ENCODE measurements at regions not wholly inside any gene's neighbourhood (a gene's known extent, or its start where the extent isn't known, plus 50 kb on each side); places are given as distances from the start of the nearest gene placed in this dataset.

DNA sequence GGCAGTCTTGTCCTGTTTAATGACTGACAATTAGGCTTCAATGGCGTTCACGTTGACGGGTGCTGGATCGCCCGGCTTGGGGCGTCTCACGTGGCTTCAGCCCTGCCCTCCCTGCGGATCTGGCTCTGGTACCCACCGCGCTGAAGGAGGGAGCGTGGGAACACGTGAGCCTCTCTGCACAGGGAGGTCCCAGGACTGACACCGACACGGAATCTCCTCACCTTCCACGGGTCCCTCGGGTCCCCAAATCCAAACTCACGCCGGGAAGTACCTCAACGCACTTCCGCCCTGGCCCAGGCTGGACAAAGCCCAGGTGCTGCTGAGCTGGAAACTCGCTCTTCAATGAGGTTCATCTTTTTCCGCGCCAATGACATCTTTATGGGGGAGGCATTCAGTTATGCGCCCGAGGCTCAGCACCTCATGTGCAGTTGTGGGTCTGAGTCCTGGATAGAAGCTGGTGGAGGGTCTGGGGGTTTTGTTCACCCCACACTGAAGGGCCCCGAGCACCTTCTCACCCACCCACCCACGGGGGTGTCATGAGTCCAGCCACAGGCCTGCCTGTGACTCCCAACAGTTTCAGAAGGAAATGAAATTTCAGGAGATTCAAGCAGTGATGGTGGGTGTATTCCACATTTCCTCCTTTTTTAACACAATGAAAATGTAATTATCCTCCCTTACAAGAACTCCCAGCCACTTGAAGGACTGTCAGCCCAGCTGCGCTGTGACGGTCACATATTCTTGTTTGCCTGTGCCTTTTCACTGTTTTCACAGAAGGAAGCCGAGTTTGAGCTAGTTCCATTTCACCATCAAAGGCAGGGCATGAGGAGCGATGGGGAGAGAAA is 251.7 kb upstream of the SFSWAP start:
- Histone ChIP-seq H3K9me3 (no peaks in the 10 kb centered on the region), H3K4me3 (no peak overlapping the region), H3K27me3 (peaks cover 10% of the 10 kb centered on the region), H3K27ac (no peak overlapping the region), H3K4me1 (no peaks in the 10 kb centered on the region), H3K36me3 (no peaks in the 10 kb centered on the region)
- DNase-seq (peak; percentile 46), ATAC-seq (no peak)
- intact Hi-C loops (cut with DNase I): no loop called here
- TF ChIP-seq, protein P1, sequence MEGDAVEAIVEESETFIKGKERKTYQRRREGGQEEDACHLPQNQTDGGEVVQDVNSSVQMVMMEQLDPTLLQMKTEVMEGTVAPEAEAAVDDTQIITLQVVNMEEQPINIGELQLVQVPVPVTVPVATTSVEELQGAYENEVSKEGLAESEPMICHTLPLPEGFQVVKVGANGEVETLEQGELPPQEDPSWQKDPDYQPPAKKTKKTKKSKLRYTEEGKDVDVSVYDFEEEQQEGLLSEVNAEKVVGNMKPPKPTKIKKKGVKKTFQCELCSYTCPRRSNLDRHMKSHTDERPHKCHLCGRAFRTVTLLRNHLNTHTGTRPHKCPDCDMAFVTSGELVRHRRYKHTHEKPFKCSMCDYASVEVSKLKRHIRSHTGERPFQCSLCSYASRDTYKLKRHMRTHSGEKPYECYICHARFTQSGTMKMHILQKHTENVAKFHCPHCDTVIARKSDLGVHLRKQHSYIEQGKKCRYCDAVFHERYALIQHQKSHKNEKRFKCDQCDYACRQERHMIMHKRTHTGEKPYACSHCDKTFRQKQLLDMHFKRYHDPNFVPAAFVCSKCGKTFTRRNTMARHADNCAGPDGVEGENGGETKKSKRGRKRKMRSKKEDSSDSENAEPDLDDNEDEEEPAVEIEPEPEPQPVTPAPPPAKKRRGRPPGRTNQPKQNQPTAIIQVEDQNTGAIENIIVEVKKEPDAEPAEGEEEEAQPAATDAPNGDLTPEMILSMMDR (IDR thresholded peaks at IDR 0.05): no peak

DNA sequence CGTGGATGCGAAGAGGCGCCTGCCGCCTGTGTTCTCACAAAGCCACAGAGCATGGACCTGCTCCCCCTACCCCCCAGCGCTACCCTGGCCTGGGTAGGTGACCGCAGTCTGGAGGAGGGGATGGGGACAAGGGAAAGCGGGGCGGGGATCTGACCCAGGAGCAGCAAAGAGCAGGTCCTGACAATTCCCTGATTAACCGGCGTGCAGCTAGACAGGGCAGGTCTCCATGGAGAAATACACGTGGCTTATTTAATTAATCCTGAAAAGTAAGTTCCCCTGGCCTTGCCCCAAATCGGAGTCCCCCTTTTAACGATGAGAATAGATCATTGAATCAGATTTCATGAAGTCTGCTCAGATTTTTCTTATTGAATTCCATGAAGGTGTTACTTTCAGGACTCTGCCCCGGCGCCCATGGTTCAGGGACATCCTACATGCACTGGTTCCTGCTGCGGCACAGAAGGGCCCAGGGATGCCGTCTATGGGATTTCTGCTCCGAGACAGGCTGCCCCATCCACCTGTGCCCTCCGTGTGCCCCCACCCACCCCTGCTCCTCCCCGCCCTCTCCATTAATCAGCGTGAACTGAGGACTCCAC is 251.0 kb upstream of the SFSWAP start:
- intact Hi-C loops (cut with DNase I): no loop called here
- DNase-seq (peak; percentile 37), ATAC-seq (no peak)
- Histone ChIP-seq H3K27me3 (peaks cover 9% of the 10 kb centered on the region), H3K4me3 (no peak overlapping the region), H3K4me1 (no peaks in the 10 kb centered on the region), H3K36me3 (no peaks in the 10 kb centered on the region), H3K27ac (no peak overlapping the region), H3K9me3 (no peaks in the 10 kb centered on the region)
- TF ChIP-seq, protein P1 (IDR thresholded peaks at IDR 0.05): no peak

DNA sequence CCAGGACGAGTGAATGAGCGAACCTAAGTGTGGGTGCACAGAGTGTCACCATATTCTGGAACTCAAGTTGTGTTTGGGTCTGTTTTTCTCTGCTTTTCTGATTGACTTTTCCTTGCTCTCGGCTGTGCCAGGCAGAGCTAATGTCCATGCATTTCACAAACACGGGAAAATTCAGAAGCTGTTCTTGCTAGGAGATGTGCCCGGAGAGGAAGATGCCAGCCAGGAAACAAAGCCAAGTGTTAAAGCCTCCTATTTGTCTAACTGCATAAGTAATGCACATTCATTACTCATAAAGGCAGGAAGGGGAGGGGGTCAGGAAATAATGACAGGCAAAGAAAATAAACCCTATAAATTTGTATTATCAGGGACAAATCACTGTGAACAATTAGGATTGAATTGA is 250.4 kb upstream of the SFSWAP start:
- ATAC-seq (no peak), DNase-seq (no peak)
- Histone ChIP-seq H3K9me3 (no peaks in the 10 kb centered on the region), H3K27ac (no peak overlapping the region), H3K36me3 (no peaks in the 10 kb centered on the region), H3K4me3 (no peak overlapping the region), H3K4me1 (no peaks in the 10 kb centered on the region), H3K27me3 (peaks cover 5% of the 10 kb centered on the region)
- TF ChIP-seq, protein P1 (IDR thresholded peaks at IDR 0.05): no peak
- intact Hi-C loops (cut with DNase I): no loop called here

DNA sequence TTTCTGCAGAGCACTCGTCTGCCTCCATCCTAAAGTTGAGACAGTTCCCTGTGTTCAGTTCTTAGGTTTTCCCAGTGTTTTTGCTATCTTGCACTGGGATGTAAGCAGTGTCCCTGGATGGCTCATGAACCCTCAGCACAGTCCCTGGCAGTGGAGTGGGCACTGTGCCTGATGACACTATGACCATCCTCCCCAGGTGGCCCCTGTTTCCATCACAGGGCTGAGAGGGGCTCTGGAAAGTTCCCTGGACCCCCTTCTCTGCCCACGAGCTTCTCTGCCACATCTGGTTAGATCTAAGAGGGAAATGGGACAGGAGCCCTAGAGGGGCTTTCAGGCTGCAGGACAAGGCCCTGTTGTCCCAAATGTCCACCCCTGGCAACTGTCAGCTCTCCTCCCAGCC is 249.8 kb upstream of the SFSWAP start:
- peak; percentile 26 for DNase-seq
- no peaks in the 10 kb centered on the region for H3K4me1 ChIP-seq
- no peaks in the 10 kb centered on the region for H3K9me3 ChIP-seq
- H3K27ac ChIP-seq: no peak overlapping the region
- TF ChIP-seq, protein P1 (IDR thresholded peaks at IDR 0.05): no peak
- intact Hi-C loops (cut with DNase I): no loop called here
- H3K36me3 ChIP-seq: no peaks in the 10 kb centered on the region
- ATAC-seq: no peak
- H3K4me3 ChIP-seq: no peak overlapping the region
- H3K27me3 ChIP-seq: peaks cover 5% of the 10 kb centered on the region

DNA sequence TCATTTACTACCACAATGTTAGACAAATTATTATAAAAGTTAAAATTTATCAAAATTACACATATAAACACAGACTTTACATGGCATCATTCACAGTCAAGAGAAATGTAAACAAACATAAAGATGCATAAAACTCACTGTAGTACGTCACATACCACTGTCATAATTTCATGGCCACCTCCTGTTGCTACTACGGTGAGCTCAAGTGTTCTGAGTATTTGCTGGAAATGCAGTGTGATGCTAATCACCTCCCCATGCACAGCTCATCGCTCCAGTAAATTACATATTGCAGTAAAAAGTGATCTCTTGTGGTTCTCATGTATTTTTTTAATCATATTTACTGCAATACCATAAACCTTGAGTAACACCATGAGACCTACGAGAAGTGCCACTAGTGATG is 247.7 kb upstream of the SFSWAP start:
- ATAC-seq: no peak
- H3K9me3 ChIP-seq: no peaks in the 10 kb centered on the region
- H3K36me3 ChIP-seq: no peaks in the 10 kb centered on the region
- no peak overlapping the region for H3K4me3 ChIP-seq
- H3K4me1 ChIP-seq: no peaks in the 10 kb centered on the region
- no peak for DNase-seq
- intact Hi-C loops (cut with DNase I): no loop called here
- H3K27me3 ChIP-seq: peaks cover 5% of the 10 kb centered on the region
- TF ChIP-seq, protein P1 (IDR thresholded peaks at IDR 0.05): no peak
- H3K27ac ChIP-seq: no peak overlapping the region
